K562 (cell line): ENCODE measurements at regions not wholly inside any gene's neighbourhood (a gene's known extent, or its start where the extent isn't known, plus 50 kb on each side); places are given as distances from the start of the nearest gene placed in this dataset.

Source experiments
- ATAC-seq: fragments of 200-7000 bp; cut with Tn5 transposase; 3 replicates; pipeline ENCODE4 v1.9.1; 2020; ENCODE audit warnings: moderate library complexity
- BruUV-seq: library from RNA; stranded (reverse); fragments of 400-500 nt; replicated peaks from 2 replicates; lab custom pipeline; 2021; lab: Mats Ljungman, UMichigan
- CTCF ChIA-PET: fragments of 300-600 bp; formaldehyde crosslinking; extraction: SDS; loops from one replicate; lab custom pipeline; 2021; ENCODE audit warnings: low intra/inter-chr PET ratio; lab: Yijun Ruan, JAX
- POLR2A ChIA-PET: fragments of 300-600, 350-650 bp; sonication (Branson Sonifier 250); formaldehyde crosslinking; extraction: SDS; loops from one replicate; lab custom pipeline; 2021; ENCODE audit warnings: antibody characterized with exemption, inconsistent platforms; lab: Yijun Ruan, JAX
- DNase-seq, 4 experiments: peaks; one replicate each; pipeline versions ENCODE4 v3.0.0 to v3.0.0-alpha.2; 2011 to 2018; ENCODE audit warnings: low spot score in 3 of 4, mixed read lengths in 3 of 4; ENCODE audit errors: extremely low read depth in 1 of 4
- FAIRE-seq: peaks from 2 replicates; lab custom pipeline; 2011; peaks lifted over from hg19 to GRCh38; lab: Jason Lieb, UNC
- H2AFZ ChIP-seq: 2 replicates; pipeline ENCODE4 v1.6.0; 2011; ENCODE audit warnings: low read depth, low read length, control low read depth, inconsistent platforms
- H3K27ac ChIP-seq: fragments of 200-600 bp; 3 replicates; pipeline ENCODE4 v1.8.0; 2011; ENCODE audit warnings: low read depth, mild to moderate bottlenecking, control low read depth, inconsistent platforms, low read length, moderate library complexity, mixed read lengths; ENCODE audit errors: extremely low read depth
- H3K27me3 ChIP-seq, 2 experiments: fragments of 300-600 bp in 1 of 2; 2 replicates in 1 of 2; 3 replicates in 1 of 2; pipeline versions ENCODE4 v1.6.0 to v1.8.0; 2011; ENCODE audit warnings: inconsistent platforms in 2 of 2, low read length in 2 of 2, mild to moderate bottlenecking in 1 of 2, mixed read lengths in 1 of 2, moderate library complexity in 1 of 2; ENCODE audit not compliant: control insufficient read depth in 2 of 2, insufficient read depth in 2 of 2
- H3K36me3 ChIP-seq: fragments of 300-600 bp; 3 replicates; pipeline ENCODE4 v1.8.0; 2011; ENCODE audit warnings: mild to moderate bottlenecking, low read length, inconsistent platforms; ENCODE audit not compliant: control insufficient read depth, insufficient read depth
- H3K4me1 ChIP-seq, 2 experiments: fragments of 200-600 bp in 1 of 2; replicated peaks in 1 of 2; 2 replicates in 1 of 2; 3 replicates in 1 of 2; pipeline versions ENCODE4 v1.5.1 to v1.8.0; 2011; ENCODE audit warnings: inconsistent platforms in 2 of 2, low read length in 2 of 2, mild to moderate bottlenecking in 1 of 2, mixed read lengths in 1 of 2, moderate library complexity in 1 of 2; ENCODE audit not compliant: control insufficient read depth in 2 of 2, insufficient read depth in 2 of 2
- H3K4me2 ChIP-seq: 2 replicates; pipeline ENCODE4 v1.6.1; 2011; ENCODE audit warnings: low read length, control low read depth, inconsistent platforms, mixed read lengths; ENCODE audit not compliant: insufficient read depth
- H3K4me3 ChIP-seq: fragments of 200-600 bp; sonication (generic), shearing (Covaris generic); 2 replicates; pipeline ENCODE4 v1.5.1; 2016; ENCODE audit warnings: control low read depth, inconsistent platforms
- H3K79me2 ChIP-seq: fragments of 200-600 bp; 3 replicates; pipeline ENCODE4 v1.8.0; 2011; ENCODE audit warnings: low read length, inconsistent platforms; ENCODE audit not compliant: control insufficient read depth, insufficient read depth
- H3K9ac ChIP-seq, 2 experiments: 2 replicates each; pipeline versions ENCODE4 v1.6.0 to v1.6.1; 2011; ENCODE audit warnings: low read depth in 2 of 2, low read length in 2 of 2, control low read depth in 1 of 2, inconsistent platforms in 1 of 2, mild to moderate bottlenecking in 1 of 2, mixed read lengths in 1 of 2; ENCODE audit not compliant: insufficient read depth in 1 of 2
- H3K9me1 ChIP-seq: one replicate; pipeline ENCODE4 v1.6.0; 2011; ENCODE audit warnings: inconsistent platforms, mild to moderate bottlenecking, low read length, moderate library complexity; ENCODE audit not compliant: control insufficient read depth, insufficient read depth
- H3K9me3 ChIP-seq: replicated peaks from 2 replicates; pipeline ENCODE4 v1.5.1; 2011; ENCODE audit warnings: low read depth, low read length, inconsistent platforms; ENCODE audit not compliant: control insufficient read depth, insufficient read depth
- H4K20me1 ChIP-seq: replicated peaks from 2 replicates; pipeline ENCODE4 v1.6.1; 2011; ENCODE audit warnings: low read length, inconsistent platforms, mixed read lengths; ENCODE audit not compliant: control insufficient read depth, insufficient read depth
- CXXC5 ChIP-seq: fragments of 250-450 bp; sonication (Bioruptor Pico); IDR thresholded peaks from 2 replicates; pipeline ENCODE4 v1.8.0; 2022; ENCODE audit warnings: inconsistent platforms, mild to moderate bottlenecking, moderate library complexity
- GTF2E2 ChIP-seq: fragments of 200-800 bp; sonication (Bioruptor generic); IDR thresholded peaks from 2 replicates; pipeline ENCODE4 v1.6.1; 2016; ENCODE audit warnings: missing genetic modification characterization, missing compliant biosample characterization
- HNRNPK ChIP-seq: fragments of 200-400 bp; formaldehyde crosslinking; IDR thresholded peaks from one replicate; pipeline ENCODE4 v1.6.1; 2018; ENCODE audit warnings: mild to moderate bottlenecking, low read depth, low read length; ENCODE audit not compliant: poor library complexity, severe bottlenecking
- HSF4 ChIP-seq: fragments of 250-450 bp; sonication (Bioruptor Pico); IDR thresholded peaks from 2 replicates; pipeline ENCODE4 v2.1.2; 2022; ENCODE audit warnings: mild to moderate bottlenecking, moderate library complexity, borderline replicate concordance
- KDM4B ChIP-seq, 2 experiments: fragments of 450-650 bp in 1 of 2; sonication (generic) in 1 of 2; IDR thresholded peaks; 2 replicates each; pipeline ENCODE4 v1.6.1; 2016 to 2017; ENCODE audit warnings: borderline replicate concordance in 2 of 2, antibody characterized with exemption in 1 of 2, low read depth in 1 of 2, mild to moderate bottlenecking in 1 of 2
- MIER1 ChIP-seq: fragments of 450-650 bp; IDR thresholded peaks from 2 replicates; pipeline ENCODE4 v1.6.1; 2016; ENCODE audit warnings: antibody characterized with exemption, mild to moderate bottlenecking, low read depth
- STAT5A ChIP-seq: IDR thresholded peaks from 2 replicates; pipeline ENCODE4 v1.6.1; 2012; ENCODE audit warnings: low read length, inconsistent platforms, borderline replicate concordance
- ZNF274 ChIP-seq: IDR thresholded peaks from 2 replicates; pipeline ENCODE4 v1.6.1; 2011; ENCODE audit warnings: low read depth, mild to moderate bottlenecking, low read length, moderate library complexity, borderline replicate concordance
- WGBS: fragments of 100-300 bp; shearing (Covaris generic); methylation state at CpG from one replicate; pipeline ENCODE4 v1.1.6; 2016; ENCODE audit warnings: low coverage, mixed read lengths; ENCODE audit not compliant: insufficient coverage; ENCODE audit errors: missing lambda C conversion rate; 5-methylcytosine and 5-hydroxymethylcytosine counted together
- in situ Hi-C: fragments of 300-500 bp; cut with MboI; formaldehyde crosslinking; loops from 4 replicates; pipeline ENCODE4 v1.15.0; 2018; ENCODE audit warnings: inconsistent platforms, mixed read lengths
- intact Hi-C: fragments of 100-400 bp; cut with micrococcal nuclease; formaldehyde crosslinking; loops from 2 replicates; pipeline ENCODE4 v1.14.2; 2022
- TF ChIP-seq, protein P1 (sequence below): IDR thresholded peaks from 2 replicates; pipeline ENCODE4 v1.6.1; 2011; ENCODE audit not compliant: insufficient read length; ENCODE audit errors: extremely low read depth
- TF ChIP-seq, protein P2 (sequence below): fragments of 250-450 bp; sonication (Bioruptor Pico); IDR thresholded peaks from 2 replicates; pipeline ENCODE4 v1.5.0; 2021; ENCODE audit warnings: mild to moderate bottlenecking, borderline replicate concordance

DNA sequence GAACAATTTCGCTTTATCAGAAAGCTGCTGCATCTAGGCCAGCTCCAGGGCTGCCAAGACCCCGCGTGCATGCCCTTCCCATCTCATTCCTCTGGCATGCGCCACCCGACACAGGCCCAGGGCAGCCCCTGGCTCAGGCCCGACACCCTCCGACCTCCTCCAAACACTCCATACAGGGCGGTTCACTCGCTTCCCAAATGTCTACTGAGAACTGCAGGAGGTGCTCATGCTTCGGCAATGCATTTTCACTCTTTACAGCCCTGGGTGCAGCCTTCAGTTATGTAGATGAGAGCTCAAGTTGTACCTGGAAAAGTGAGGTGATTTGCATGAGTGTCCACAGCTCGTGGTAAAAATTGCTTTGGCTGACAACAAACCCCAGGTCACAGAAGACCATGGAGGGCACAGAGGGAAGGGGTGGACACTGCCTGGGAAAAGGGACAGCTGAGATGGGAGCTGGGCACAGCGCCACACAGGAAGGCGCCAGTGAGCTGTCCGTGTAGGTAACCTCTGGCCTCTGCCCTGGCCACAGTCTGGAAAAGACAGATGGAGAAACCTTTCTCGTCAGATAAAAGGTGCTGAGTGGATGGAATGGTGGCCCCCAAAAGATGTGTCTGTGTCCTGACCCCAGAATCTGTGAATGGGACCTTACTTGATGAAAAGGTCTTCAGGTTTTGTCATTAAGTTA is 1351.9 kb downstream of the BRD1 start:
- POLR2A ChIA-PET, result interaction anchor here (0.5 to 0.6 kb wide), 2 partner anchors 9 to 873 kb away, joined by 3 read pairs; no protein-coding TSS in a partner anchor
- no peak overlapping the region for H3K9ac ChIP-seq
- intact Hi-C loops, result no loop called here
- DNase-seq (no peak), FAIRE-seq (no peak), ATAC-seq (no peak)
- no peaks in the 10 kb centered on the region for H3K79me2 ChIP-seq
- no peaks in the 10 kb centered on the region for H3K9me3 ChIP-seq
- H3K4me3 ChIP-seq, result no peak overlapping the region
- no peak overlapping the region for H2AFZ ChIP-seq
- peaks cover 0 to 14% of the 10 kb centered on the region in 2 experiments; a peak in 1 of 5 replicates for H3K27me3 ChIP-seq
- CTCF ChIA-PET, result no interaction called here
- under 1% methylated on average over 13 of the region's 15 CpGs for WGBS
- no peaks in the 10 kb centered on the region for H3K9me1 ChIP-seq
- H4K20me1 ChIP-seq, result no peaks in the 10 kb centered on the region
- no peak overlapping the region for H3K4me2 ChIP-seq
- no peaks in the 10 kb centered on the region for H3K4me1 ChIP-seq
- H3K27ac ChIP-seq, result no peak overlapping the region
- H3K36me3 ChIP-seq, result no peaks in the 10 kb centered on the region
- TF ChIP-seq HSF4 (CRISPR knock-in tag) (no peak), HNRNPK (no peak), MIER1 (no peak), ZNF274 (no peak), GTF2E2 (tag) (no peak), KDM4B (IDR thresholded peaks at IDR 0.05; ENCODE audit: borderline replicate concordance in 2 of 2, low read depth in 1 of 2) (no peak), CXXC5 (CRISPR knock-in tag) (no peak), STAT5A (no peak)
- TF ChIP-seq, protein P1, sequence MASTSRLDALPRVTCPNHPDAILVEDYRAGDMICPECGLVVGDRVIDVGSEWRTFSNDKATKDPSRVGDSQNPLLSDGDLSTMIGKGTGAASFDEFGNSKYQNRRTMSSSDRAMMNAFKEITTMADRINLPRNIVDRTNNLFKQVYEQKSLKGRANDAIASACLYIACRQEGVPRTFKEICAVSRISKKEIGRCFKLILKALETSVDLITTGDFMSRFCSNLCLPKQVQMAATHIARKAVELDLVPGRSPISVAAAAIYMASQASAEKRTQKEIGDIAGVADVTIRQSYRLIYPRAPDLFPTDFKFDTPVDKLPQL, result no peak
- TF ChIP-seq, protein P2, sequence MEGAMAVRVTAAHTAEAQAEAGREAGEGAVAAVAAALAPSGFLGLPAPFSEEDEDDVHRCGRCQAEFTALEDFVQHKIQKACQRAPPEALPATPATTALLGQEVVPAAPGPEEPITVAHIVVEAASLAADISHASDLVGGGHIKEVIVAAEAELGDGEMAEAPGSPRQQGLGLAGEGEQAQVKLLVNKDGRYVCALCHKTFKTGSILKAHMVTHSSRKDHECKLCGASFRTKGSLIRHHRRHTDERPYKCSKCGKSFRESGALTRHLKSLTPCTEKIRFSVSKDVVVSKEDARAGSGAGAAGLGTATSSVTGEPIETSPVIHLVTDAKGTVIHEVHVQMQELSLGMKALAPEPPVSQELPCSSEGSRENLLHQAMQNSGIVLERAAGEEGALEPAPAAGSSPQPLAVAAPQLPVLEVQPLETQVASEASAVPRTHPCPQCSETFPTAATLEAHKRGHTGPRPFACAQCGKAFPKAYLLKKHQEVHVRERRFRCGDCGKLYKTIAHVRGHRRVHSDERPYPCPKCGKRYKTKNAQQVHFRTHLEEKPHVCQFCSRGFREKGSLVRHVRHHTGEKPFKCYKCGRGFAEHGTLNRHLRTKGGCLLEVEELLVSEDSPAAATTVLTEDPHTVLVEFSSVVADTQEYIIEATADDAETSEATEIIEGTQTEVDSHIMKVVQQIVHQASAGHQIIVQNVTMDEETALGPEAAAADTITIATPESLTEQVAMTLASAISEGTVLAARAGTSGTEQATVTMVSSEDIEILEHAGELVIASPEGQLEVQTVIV (CRISPR knock-in tag), result no peak
- in situ Hi-C loops, result loop anchor here (25.0 kb wide), 1 partner anchor 889 kb away; no protein-coding TSS in a partner anchor
- no TSS peak for BruUV-seq
